Endothelial cell (in vitro differentiated cells): ENCODE measurements at regions not wholly inside any gene's neighbourhood (a gene's known extent, or its start where the extent isn't known, plus 50 kb on each side); places are given as distances from the start of the nearest gene placed in this dataset.

ENCODE experiments used
- DNase-seq: peaks from one replicate; pipeline ENCODE4 v3.0.0; 2021; ENCODE audit warnings: low spot score
- H3K27ac Mint-ChIP-seq: one replicate; pipeline ENCODE4 v1.8.0; 2021; ENCODE audit warnings: mixed read lengths, inconsistent platforms; ENCODE audit not compliant: unreplicated experiment
- H3K27me3 Mint-ChIP-seq: one replicate; pipeline ENCODE4 v1.8.0; 2021; ENCODE audit warnings: mild to moderate bottlenecking, moderate library complexity, mixed read lengths, inconsistent platforms; ENCODE audit not compliant: unreplicated experiment
- H3K36me3 Mint-ChIP-seq: one replicate; pipeline ENCODE4 v1.8.0; 2021; ENCODE audit warnings: mild to moderate bottlenecking, low read depth, mixed read lengths, inconsistent platforms; ENCODE audit not compliant: unreplicated experiment
- H3K4me1 Mint-ChIP-seq: one replicate; pipeline ENCODE4 v1.8.0; 2021; ENCODE audit warnings: mild to moderate bottlenecking, mixed read lengths, inconsistent platforms; ENCODE audit not compliant: unreplicated experiment
- H3K4me3 Mint-ChIP-seq: one replicate; pipeline ENCODE4 v1.8.0; 2021; ENCODE audit warnings: mild to moderate bottlenecking, mixed read lengths, inconsistent platforms; ENCODE audit not compliant: unreplicated experiment
- H3K9me3 Mint-ChIP-seq: one replicate; pipeline ENCODE4 v1.8.0; 2021; ENCODE audit warnings: mixed read lengths, inconsistent platforms; ENCODE audit not compliant: unreplicated experiment
- CTCF ChIP-seq: fragments of 200-600 bp; sonication (generic); IDR thresholded peaks from one replicate; pipeline ENCODE4 v1.5.0; 2021; ENCODE audit warnings: antibody characterized with exemption; ENCODE audit not compliant: unreplicated experiment

GRCh38 chr11:26198532-26199096, 133.3 kb upstream of the ANO3 start:
- Mint-ChIP-seq H3K4me3 (no peak overlapping the region), H3K36me3 (no peaks in the 10 kb centered on the region), H3K27ac (no peak overlapping the region), H3K9me3 (no peaks in the 10 kb centered on the region), H3K4me1 (no peaks in the 10 kb centered on the region), H3K27me3 (no peaks in the 10 kb centered on the region)
- DNase-seq = no peak
- no peak for TF ChIP-seq CTCF

DNA sequence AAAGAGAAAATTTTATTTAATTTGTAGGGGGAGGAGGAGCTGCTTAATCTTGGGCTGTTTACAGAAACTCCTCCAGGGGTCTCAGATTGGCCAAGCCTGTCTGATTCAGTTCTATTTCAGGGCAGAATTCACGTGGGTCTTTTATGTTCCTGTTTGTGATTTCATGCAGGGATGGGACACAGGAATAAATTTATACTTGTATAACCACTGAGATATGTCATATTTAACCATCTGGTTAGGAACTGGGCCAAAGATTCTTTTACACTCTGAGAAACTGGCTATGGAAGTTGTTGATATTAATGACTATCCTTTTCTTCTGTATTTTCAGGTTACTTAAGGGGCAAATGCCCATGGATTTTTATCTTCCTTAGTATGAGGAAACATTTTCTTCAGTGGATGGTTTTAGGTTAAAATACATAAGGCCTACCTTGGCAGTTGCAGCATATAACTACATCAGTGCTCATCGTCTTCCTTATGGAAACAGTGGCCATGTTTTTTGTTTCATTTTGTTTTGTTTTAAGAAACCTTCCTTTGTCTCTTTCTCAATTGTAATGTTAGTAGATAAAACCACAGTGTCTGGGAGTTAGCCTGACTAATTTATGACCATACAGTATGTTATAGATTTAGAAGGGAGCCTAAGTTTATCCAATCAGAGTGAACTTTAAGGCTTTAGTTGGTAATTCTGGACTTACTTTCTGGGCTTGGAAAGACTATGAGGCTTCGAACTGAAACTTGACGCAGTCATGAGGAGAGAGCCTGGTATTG, 132.4 kb upstream of the ANO3 start:
- H3K4me1 Mint-ChIP-seq = no peaks in the 10 kb centered on the region

GRCh38 chr11:26201411-26201810, 130.5 kb upstream of the ANO3 start:
- no peaks in the 10 kb centered on the region for H3K36me3 Mint-ChIP-seq
- H3K27me3 Mint-ChIP-seq = no peaks in the 10 kb centered on the region
- DNase-seq = no peak
- no peak overlapping the region for H3K27ac Mint-ChIP-seq
- no peak overlapping the region for H3K4me3 Mint-ChIP-seq
- H3K9me3 Mint-ChIP-seq = no peaks in the 10 kb centered on the region
- no peak for TF ChIP-seq CTCF
- H3K4me1 Mint-ChIP-seq = no peaks in the 10 kb centered on the region

More for the DNA sequence above, 132.4 kb upstream of the ANO3 start:
- no peak for TF ChIP-seq CTCF
- no peak overlapping the region for H3K27ac Mint-ChIP-seq
- no peaks in the 10 kb centered on the region for H3K9me3 Mint-ChIP-seq
- no peak for DNase-seq
- H3K4me3 Mint-ChIP-seq = no peak overlapping the region
- no peaks in the 10 kb centered on the region for H3K36me3 Mint-ChIP-seq
- no peaks in the 10 kb centered on the region for H3K27me3 Mint-ChIP-seq

GRCh38 chr11:26202754-26203153, 129.2 kb upstream of the ANO3 start:
- no peak overlapping the region for H3K27ac Mint-ChIP-seq
- TF ChIP-seq CTCF = no peak
- no peak overlapping the region for H3K4me3 Mint-ChIP-seq
- no peak for DNase-seq
- no peaks in the 10 kb centered on the region for H3K27me3 Mint-ChIP-seq
- H3K36me3 Mint-ChIP-seq = no peaks in the 10 kb centered on the region
- no peaks in the 10 kb centered on the region for H3K9me3 Mint-ChIP-seq
- no peaks in the 10 kb centered on the region for H3K4me1 Mint-ChIP-seq

DNA sequence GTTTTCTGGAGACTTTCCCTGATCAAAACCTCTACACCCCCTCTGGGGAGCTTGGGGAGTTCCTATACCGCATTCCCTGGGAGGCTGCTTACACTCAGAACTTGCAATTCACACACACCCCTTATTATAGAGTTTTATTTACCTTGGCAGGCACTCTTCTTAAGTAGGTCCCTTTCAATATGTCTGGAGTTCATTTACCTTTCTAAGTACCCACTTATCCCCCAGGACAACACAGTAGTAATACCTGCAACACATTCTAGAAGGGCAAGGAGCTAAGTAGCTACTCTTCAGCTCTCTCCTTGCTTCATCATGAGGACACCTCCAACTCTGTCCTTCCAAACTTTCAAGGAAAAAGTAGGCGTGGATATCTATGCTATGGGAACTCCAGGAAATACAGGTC, 127.8 kb upstream of the ANO3 start:
- H3K36me3 Mint-ChIP-seq = no peaks in the 10 kb centered on the region
- no peak overlapping the region for H3K4me3 Mint-ChIP-seq
- H3K4me1 Mint-ChIP-seq = no peaks in the 10 kb centered on the region
- H3K27ac Mint-ChIP-seq = no peak overlapping the region
- H3K9me3 Mint-ChIP-seq = no peaks in the 10 kb centered on the region
- TF ChIP-seq CTCF = no peak
- H3K27me3 Mint-ChIP-seq = peaks cover under 1% of the 10 kb centered on the region
- no peak for DNase-seq
